K562 (cell line): ENCODE measurements at regions not wholly inside any gene's neighbourhood (a gene's known extent, or its start where the extent isn't known, plus 50 kb on each side); places are given as distances from the start of the nearest gene placed in this dataset.

Experiments
- ATAC-seq: fragments of 200-7000 bp; cut with Tn5 transposase; 3 replicates; pipeline ENCODE4 v1.9.1; 2020; ENCODE audit warnings: moderate library complexity
- BruUV-seq: library from RNA; stranded (reverse); fragments of 400-500 nt; replicated peaks from 2 replicates; lab custom pipeline; 2021; lab: Mats Ljungman, UMichigan
- CTCF ChIA-PET: fragments of 300-600 bp; formaldehyde crosslinking; extraction: SDS; loops from one replicate; lab custom pipeline; 2021; ENCODE audit warnings: low intra/inter-chr PET ratio; lab: Yijun Ruan, JAX
- POLR2A ChIA-PET: fragments of 300-600, 350-650 bp; sonication (Branson Sonifier 250); formaldehyde crosslinking; extraction: SDS; loops from one replicate; lab custom pipeline; 2021; ENCODE audit warnings: antibody characterized with exemption, inconsistent platforms; lab: Yijun Ruan, JAX
- DNase-seq, 4 experiments: peaks; one replicate each; pipeline versions ENCODE4 v3.0.0 to v3.0.0-alpha.2; 2011 to 2018; ENCODE audit warnings: low spot score in 3 of 4, mixed read lengths in 3 of 4; ENCODE audit errors: extremely low read depth in 1 of 4
- FAIRE-seq: peaks from 2 replicates; lab custom pipeline; 2011; peaks lifted over from hg19 to GRCh38; lab: Jason Lieb, UNC
- H2AFZ ChIP-seq: 2 replicates; pipeline ENCODE4 v1.6.0; 2011; ENCODE audit warnings: low read depth, low read length, control low read depth, inconsistent platforms
- H3K27ac ChIP-seq: fragments of 200-600 bp; 3 replicates; pipeline ENCODE4 v1.8.0; 2011; ENCODE audit warnings: low read depth, mild to moderate bottlenecking, control low read depth, inconsistent platforms, low read length, moderate library complexity, mixed read lengths; ENCODE audit errors: extremely low read depth
- H3K27me3 ChIP-seq, 2 experiments: fragments of 300-600 bp in 1 of 2; 2 replicates in 1 of 2; 3 replicates in 1 of 2; pipeline versions ENCODE4 v1.6.0 to v1.8.0; 2011; ENCODE audit warnings: inconsistent platforms in 2 of 2, low read length in 2 of 2, mild to moderate bottlenecking in 1 of 2, mixed read lengths in 1 of 2, moderate library complexity in 1 of 2; ENCODE audit not compliant: control insufficient read depth in 2 of 2, insufficient read depth in 2 of 2
- H3K36me3 ChIP-seq: fragments of 300-600 bp; 3 replicates; pipeline ENCODE4 v1.8.0; 2011; ENCODE audit warnings: mild to moderate bottlenecking, low read length, inconsistent platforms; ENCODE audit not compliant: control insufficient read depth, insufficient read depth
- H3K4me1 ChIP-seq, 2 experiments: fragments of 200-600 bp in 1 of 2; replicated peaks in 1 of 2; 2 replicates in 1 of 2; 3 replicates in 1 of 2; pipeline versions ENCODE4 v1.5.1 to v1.8.0; 2011; ENCODE audit warnings: inconsistent platforms in 2 of 2, low read length in 2 of 2, mild to moderate bottlenecking in 1 of 2, mixed read lengths in 1 of 2, moderate library complexity in 1 of 2; ENCODE audit not compliant: control insufficient read depth in 2 of 2, insufficient read depth in 2 of 2
- H3K4me2 ChIP-seq: 2 replicates; pipeline ENCODE4 v1.6.1; 2011; ENCODE audit warnings: low read length, control low read depth, inconsistent platforms, mixed read lengths; ENCODE audit not compliant: insufficient read depth
- H3K4me3 ChIP-seq: fragments of 200-600 bp; sonication (generic), shearing (Covaris generic); 2 replicates; pipeline ENCODE4 v1.5.1; 2016; ENCODE audit warnings: control low read depth, inconsistent platforms
- H3K79me2 ChIP-seq: fragments of 200-600 bp; 3 replicates; pipeline ENCODE4 v1.8.0; 2011; ENCODE audit warnings: low read length, inconsistent platforms; ENCODE audit not compliant: control insufficient read depth, insufficient read depth
- H3K9ac ChIP-seq, 2 experiments: 2 replicates each; pipeline versions ENCODE4 v1.6.0 to v1.6.1; 2011; ENCODE audit warnings: low read depth in 2 of 2, low read length in 2 of 2, control low read depth in 1 of 2, inconsistent platforms in 1 of 2, mild to moderate bottlenecking in 1 of 2, mixed read lengths in 1 of 2; ENCODE audit not compliant: insufficient read depth in 1 of 2
- H3K9me1 ChIP-seq: one replicate; pipeline ENCODE4 v1.6.0; 2011; ENCODE audit warnings: inconsistent platforms, mild to moderate bottlenecking, low read length, moderate library complexity; ENCODE audit not compliant: control insufficient read depth, insufficient read depth
- H3K9me3 ChIP-seq: replicated peaks from 2 replicates; pipeline ENCODE4 v1.5.1; 2011; ENCODE audit warnings: low read depth, low read length, inconsistent platforms; ENCODE audit not compliant: control insufficient read depth, insufficient read depth
- H4K20me1 ChIP-seq: replicated peaks from 2 replicates; pipeline ENCODE4 v1.6.1; 2011; ENCODE audit warnings: low read length, inconsistent platforms, mixed read lengths; ENCODE audit not compliant: control insufficient read depth, insufficient read depth
- BRF2 ChIP-seq: IDR thresholded peaks from 3 replicates; pipeline ENCODE4 v1.6.1; 2011; ENCODE audit warnings: borderline replicate concordance, mild to moderate bottlenecking; ENCODE audit not compliant: insufficient read length, insufficient read depth
- CBX1 ChIP-seq: sonication (generic); IDR thresholded peaks from 2 replicates; pipeline ENCODE4 v1.6.1; 2016; ENCODE audit warnings: antibody characterized with exemption, low read depth, mild to moderate bottlenecking
- WGBS: fragments of 100-300 bp; shearing (Covaris generic); methylation state at CpG from one replicate; pipeline ENCODE4 v1.1.6; 2016; ENCODE audit warnings: low coverage, mixed read lengths; ENCODE audit not compliant: insufficient coverage; ENCODE audit errors: missing lambda C conversion rate; 5-methylcytosine and 5-hydroxymethylcytosine counted together
- in situ Hi-C: fragments of 300-500 bp; cut with MboI; formaldehyde crosslinking; loops from 4 replicates; pipeline ENCODE4 v1.15.0; 2018; ENCODE audit warnings: inconsistent platforms, mixed read lengths
- intact Hi-C: fragments of 100-400 bp; cut with micrococcal nuclease; formaldehyde crosslinking; loops from 2 replicates; pipeline ENCODE4 v1.14.2; 2022
- TF ChIP-seq, protein P1 (sequence below): fragments of 250-450 bp; sonication (Bioruptor Pico); IDR thresholded peaks from 2 replicates; pipeline ENCODE4 v1.5.0; 2021; ENCODE audit warnings: mild to moderate bottlenecking, moderate library complexity

DNA sequence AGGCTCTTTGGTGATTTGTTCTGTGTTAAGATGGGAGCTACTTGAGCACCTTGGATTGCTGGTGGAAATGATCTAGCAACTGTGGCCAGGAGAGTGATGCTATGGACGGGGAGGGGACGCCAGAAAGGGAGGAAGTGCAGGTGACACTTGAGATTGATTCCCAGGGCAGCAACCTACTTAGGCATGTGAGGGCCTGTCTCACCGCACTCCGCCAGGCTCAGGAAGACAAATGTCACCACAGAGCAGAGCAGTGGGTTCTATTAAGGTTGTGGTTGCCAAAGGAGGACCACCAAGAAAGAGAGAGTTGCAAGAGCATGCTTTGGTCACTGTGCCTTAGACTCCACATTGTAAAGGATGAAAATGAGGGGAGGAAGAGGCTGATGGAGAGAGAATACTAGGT is 404.3 kb downstream of the IRX1 start:
- DNase-seq (no peak), ATAC-seq (no peak), FAIRE-seq (no peak)
- in situ Hi-C loops, result no loop called here
- Histone ChIP-seq H3K9me1 (no peaks in the 10 kb centered on the region), H3K27me3 (no peaks in the 10 kb centered on the region), H4K20me1 (no peaks in the 10 kb centered on the region), H3K4me2 (no peak overlapping the region), H3K4me1 (no peaks in the 10 kb centered on the region), H3K79me2 (no peaks in the 10 kb centered on the region), H3K9ac (no peak overlapping the region), H3K4me3 (no peak overlapping the region), H3K36me3 (no peaks in the 10 kb centered on the region), H3K9me3 (no peaks in the 10 kb centered on the region), H3K27ac (no peak overlapping the region), H2AFZ (no peak overlapping the region)
- POLR2A ChIA-PET, result interaction anchor here (0.7 kb wide), 1 partner anchor 12 kb away, joined by 3 read pairs; no protein-coding TSS in a partner anchor
- no TSS peak for BruUV-seq
- CTCF ChIA-PET, result no interaction called here
- WGBS, result 0% methylated on average over 4 of the region's 4 CpGs
- TF ChIP-seq BRF2 (no peak), CBX1 (no peak)
- TF ChIP-seq, protein P1, sequence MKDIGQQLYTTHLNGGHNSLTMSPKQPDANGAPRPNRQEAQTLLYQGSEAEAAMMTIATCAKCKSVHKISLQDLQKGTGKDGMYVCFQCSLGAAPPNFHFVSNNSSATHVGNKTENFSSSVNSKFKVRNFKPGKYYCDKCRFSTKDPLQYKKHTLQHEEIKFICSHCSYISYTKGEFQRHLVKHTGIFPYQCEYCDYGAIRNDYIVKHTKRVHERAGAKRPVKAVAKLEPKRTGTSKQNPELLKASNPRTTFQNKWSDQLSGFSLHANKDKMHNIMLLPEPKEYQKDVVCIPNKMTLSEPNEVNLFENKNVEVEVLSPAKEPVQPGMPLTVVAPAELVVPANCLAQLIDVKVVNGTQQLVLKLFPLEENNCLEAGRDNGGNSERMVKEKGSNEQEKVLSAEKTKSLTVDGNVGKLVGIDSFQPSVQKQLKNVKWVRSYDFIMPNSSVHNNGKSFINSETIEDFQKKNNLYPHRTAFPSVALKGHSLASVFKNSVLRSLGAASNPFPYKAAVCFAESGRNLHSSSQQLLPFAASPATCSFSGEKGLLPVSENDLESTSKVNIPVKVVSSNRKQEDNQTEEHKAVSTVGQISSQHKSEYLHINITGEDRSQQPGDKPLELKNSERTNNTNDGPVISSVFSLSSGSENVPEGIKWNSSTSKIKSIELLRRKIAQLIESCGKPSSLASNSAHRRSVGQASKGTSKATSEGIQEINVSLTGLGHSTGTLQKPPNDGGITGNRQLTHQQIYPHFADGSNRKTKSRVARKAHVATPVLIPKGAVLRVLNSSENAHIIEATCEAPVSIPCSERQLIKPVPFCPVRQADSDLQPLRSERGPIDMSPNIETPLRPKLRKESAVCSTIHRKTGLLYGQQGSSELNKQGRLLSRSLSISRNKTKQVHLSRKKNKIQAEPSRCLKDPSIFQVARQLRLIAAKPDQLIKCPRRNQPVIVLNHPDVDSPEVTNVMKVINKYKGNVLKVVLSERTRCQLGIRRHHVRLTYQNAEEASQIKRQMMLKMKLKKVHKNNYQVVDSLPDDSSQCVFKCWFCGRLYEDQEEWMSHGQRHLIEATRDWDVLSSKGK (CRISPR knock-in tag), result no peak
- intact Hi-C loops, result no loop called here
